Fibroblast of pulmonary artery (primary cell): ENCODE measurements at regions not wholly inside any gene's neighbourhood (a gene's known extent, or its start where the extent isn't known, plus 50 kb on each side); places are given as distances from the start of the nearest gene placed in this dataset.

Experiments
- DNase-seq: peaks from one replicate; pipeline ENCODE4 v3.0.0-alpha.2; 2010; ENCODE audit warnings: low read depth
- H3K4me3 ChIP-seq: replicated peaks from 2 replicates; pipeline ENCODE4 v1.5.1; 2011; ENCODE audit warnings: low read depth, mild to moderate bottlenecking, control low read depth, low read length, moderate library complexity
- TF ChIP-seq, protein P1 (sequence below): IDR thresholded peaks from 2 replicates; pipeline ENCODE4 v1.5.1; 2011; ENCODE audit warnings: mild to moderate bottlenecking, control low read depth, low read length, inconsistent platforms; ENCODE audit errors: missing control alignments

GRCh38 chr12:69119770-69120169 is 119.6 kb upstream of the CPSF6 start:
- H3K4me3 ChIP-seq: no peak overlapping the region
- no peak for DNase-seq
- TF ChIP-seq, protein P1, sequence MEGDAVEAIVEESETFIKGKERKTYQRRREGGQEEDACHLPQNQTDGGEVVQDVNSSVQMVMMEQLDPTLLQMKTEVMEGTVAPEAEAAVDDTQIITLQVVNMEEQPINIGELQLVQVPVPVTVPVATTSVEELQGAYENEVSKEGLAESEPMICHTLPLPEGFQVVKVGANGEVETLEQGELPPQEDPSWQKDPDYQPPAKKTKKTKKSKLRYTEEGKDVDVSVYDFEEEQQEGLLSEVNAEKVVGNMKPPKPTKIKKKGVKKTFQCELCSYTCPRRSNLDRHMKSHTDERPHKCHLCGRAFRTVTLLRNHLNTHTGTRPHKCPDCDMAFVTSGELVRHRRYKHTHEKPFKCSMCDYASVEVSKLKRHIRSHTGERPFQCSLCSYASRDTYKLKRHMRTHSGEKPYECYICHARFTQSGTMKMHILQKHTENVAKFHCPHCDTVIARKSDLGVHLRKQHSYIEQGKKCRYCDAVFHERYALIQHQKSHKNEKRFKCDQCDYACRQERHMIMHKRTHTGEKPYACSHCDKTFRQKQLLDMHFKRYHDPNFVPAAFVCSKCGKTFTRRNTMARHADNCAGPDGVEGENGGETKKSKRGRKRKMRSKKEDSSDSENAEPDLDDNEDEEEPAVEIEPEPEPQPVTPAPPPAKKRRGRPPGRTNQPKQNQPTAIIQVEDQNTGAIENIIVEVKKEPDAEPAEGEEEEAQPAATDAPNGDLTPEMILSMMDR: no peak

DNA sequence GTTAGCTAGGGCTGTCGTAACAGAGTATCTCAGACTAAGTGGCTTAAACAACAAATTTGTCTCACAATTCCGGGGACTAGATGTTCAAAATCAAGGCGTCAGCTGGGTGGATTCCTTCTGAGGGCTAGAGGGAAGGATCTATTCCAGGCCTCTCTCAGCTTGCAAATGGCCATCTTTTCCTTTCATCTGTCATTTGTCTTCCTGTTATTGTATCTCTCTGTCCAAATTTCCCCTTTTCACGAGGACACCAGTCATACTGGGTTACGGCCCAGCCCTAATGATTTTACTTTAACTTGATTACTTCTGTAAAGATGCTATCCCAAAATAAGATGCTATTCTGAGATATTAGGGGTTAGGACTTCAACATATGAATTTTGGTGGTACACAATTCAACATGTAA is 119.0 kb upstream of the CPSF6 start:
- DNase-seq: no peak
- TF ChIP-seq, protein P1: no peak
- H3K4me3 ChIP-seq: no peak overlapping the region

DNA sequence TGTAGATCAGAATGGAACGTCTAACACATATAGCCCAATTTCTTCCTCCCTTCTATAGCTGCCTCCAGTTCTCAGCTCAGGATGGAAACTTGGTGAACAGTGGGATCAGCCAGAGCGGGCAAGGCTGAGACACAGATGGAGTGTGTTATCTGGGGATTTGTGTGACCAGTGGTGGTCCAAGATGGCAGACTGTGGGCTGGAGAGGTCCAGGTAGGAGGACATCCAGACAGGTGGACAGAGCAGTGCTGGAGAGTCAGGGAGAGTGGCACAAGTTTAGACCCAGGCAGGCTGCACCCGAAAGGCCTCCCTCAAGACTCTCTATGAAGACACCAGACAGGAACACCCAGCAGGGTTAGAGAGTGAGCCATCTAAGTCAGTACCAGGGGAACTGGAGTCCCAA is 116.1 kb upstream of the CPSF6 start:
- no peak for DNase-seq

DNA sequence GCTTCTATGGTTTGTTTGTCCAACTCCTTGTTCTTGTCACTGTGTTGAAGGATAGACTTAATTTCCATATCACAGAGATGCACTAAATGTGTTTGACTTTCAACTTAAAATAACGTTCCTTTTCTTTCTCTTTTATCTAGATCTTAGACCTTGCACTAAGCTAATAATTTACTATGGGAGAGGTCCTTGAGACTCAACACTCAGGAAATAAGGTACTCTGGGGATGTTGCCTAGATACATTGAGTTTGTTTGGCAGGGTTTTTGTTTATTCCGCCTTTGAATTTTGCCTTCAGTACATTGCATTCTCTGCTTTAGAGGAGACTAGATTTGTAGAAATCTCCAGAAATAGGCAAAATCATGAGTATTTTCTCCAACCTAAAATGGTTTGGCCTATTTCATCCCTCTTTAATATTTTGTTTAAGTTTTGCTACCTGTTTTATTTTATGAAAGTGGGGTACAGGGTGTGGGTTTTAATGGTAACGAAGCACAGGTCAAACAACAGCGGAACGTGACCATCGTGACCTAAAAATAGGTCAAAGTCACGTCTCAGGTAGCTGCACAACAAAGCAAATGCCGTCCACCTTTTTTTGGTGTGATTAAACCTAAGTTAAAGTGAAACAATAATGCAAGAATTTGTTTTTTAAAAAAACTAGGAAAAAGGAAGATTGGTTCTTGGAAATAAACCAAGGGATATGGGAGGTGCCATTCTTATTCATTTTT is 115.3 kb upstream of the CPSF6 start:
- TF ChIP-seq, protein P1: no peak
- DNase-seq: no peak
- no peak overlapping the region for H3K4me3 ChIP-seq

More for the DNA sequence above, 116.1 kb upstream of the CPSF6 start:
- no peak overlapping the region for H3K4me3 ChIP-seq
- TF ChIP-seq, protein P1: no peak

DNA sequence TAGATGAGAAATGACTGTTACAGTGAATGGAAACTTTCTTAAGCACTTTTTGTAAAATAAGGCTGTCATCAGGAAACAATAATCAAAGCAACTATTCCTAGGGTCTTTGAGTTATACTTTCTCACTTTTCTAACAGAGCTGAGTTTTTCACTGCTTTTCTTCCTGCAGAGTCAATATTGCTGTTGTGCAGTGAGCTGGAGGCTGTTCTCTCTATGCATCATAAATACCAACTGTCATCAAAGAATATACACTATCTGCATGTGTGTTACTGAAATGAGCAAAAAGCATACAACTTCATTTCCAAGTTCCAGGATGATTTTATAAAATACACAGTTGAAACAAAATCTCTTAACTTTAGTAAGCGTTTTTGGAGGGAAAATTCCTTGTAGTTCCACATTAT is 110.4 kb upstream of the CPSF6 start:
- peak; percentile 13 for DNase-seq

GRCh38 chr12:69129564-69129963 is 109.8 kb upstream of the CPSF6 start:
- no peak for DNase-seq
- TF ChIP-seq, protein P1: no peak
- H3K4me3 ChIP-seq: no peak overlapping the region

More for the DNA sequence above, 110.4 kb upstream of the CPSF6 start:
- TF ChIP-seq, protein P1: no peak
- H3K4me3 ChIP-seq: no peak overlapping the region

GRCh38 chr12:69130064-69130463 is 109.3 kb upstream of the CPSF6 start:
- H3K4me3 ChIP-seq: no peak overlapping the region
- peak; percentile 45 for DNase-seq
- TF ChIP-seq, protein P1: peak; percentile 56
